Fibroblast of the conjunctiva (primary cell): ENCODE measurements at regions not wholly inside any gene's neighbourhood (a gene's known extent, or its start where the extent isn't known, plus 50 kb on each side); places are given as distances from the start of the nearest gene placed in this dataset.
A peak's percentile ranks its signal among the peaks of the same experiment; 100 is the strongest.

ENCODE experiments used
- DNase-seq: peaks from one replicate; pipeline ENCODE4 v3.0.0-alpha.2; 2010; ENCODE audit warnings: low read depth

GRCh38 chr3:34239875-34240274, 441.4 kb downstream of the PDCD6IP start:
- DNase-seq, result no peak

- DNase-seq, result no peak
These were observed 449.0 kb downstream of the PDCD6IP start for GRCh38 chr3:34247401-34247800.

GRCh38 chr3:34248352-34248751, 449.9 kb downstream of the PDCD6IP start:
- no peak for DNase-seq

GRCh38 chr3:34254285-34254684, 455.9 kb downstream of the PDCD6IP start:
- DNase-seq, result no peak

GRCh38 chr3:34256021-34256420, 457.6 kb downstream of the PDCD6IP start:
- no peak for DNase-seq

GRCh38 chr3:34256791-34257190, 458.4 kb downstream of the PDCD6IP start:
- no peak for DNase-seq

- no peak for DNase-seq
These were observed 460.0 kb downstream of the PDCD6IP start for GRCh38 chr3:34258271-34258998.

- peak; percentile 26 for DNase-seq
These were observed 462.0 kb downstream of the PDCD6IP start for GRCh38 chr3:34260271-34261000.

GRCh38 chr3:34261001-34261385, 462.6 kb downstream of the PDCD6IP start:
- no peak for DNase-seq

- DNase-seq, result no peak
These were observed 464.7 kb downstream of the PDCD6IP start for GRCh38 chr3:34263101-34263621.

- DNase-seq, result no peak
These were observed 466.1 kb downstream of the PDCD6IP start for GRCh38 chr3:34264337-34265041.

- no peak for DNase-seq
These were observed 468.7 kb downstream of the PDCD6IP start for GRCh38 chr3:34267088-34267487.

- DNase-seq, result no peak
These were observed 469.7 kb downstream of the PDCD6IP start for GRCh38 chr3:34268032-34268709.

- DNase-seq, result no peak
These were observed 477.4 kb downstream of the PDCD6IP start for GRCh38 chr3:34275811-34276210.

- no peak for DNase-seq
These were observed 477.9 kb downstream of the PDCD6IP start for GRCh38 chr3:34276342-34276741.

- no peak for DNase-seq
These were observed 478.7 kb downstream of the PDCD6IP start for GRCh38 chr3:34277110-34277509.

- no peak for DNase-seq
These were observed 481.5 kb downstream of the PDCD6IP start for GRCh38 chr3:34279901-34280300.

- DNase-seq, result no peak
These were observed 485.3 kb downstream of the PDCD6IP start for GRCh38 chr3:34283751-34284150.

GRCh38 chr3:34284959-34285826, 486.8 kb downstream of the PDCD6IP start:
- no peak for DNase-seq

- DNase-seq, result no peak
These were observed 487.4 kb downstream of the PDCD6IP start for GRCh38 chr3:34285827-34286188.

- DNase-seq, result no peak
These were observed 494.3 kb downstream of the PDCD6IP start for GRCh38 chr3:34292605-34293300.
